SU-DHL-6 (cell line): ENCODE measurements at regions not wholly inside any gene's neighbourhood (a gene's known extent, or its start where the extent isn't known, plus 50 kb on each side); places are given as distances from the start of the nearest gene placed in this dataset.

ENCODE experiments used
- H2AFZ ChIP-seq: fragments of 200-600 bp; sonication (generic); 2 replicates; pipeline ENCODE4 v1.6.1; 2014; ENCODE audit warnings: low read depth, mild to moderate bottlenecking, moderate library complexity, mixed read lengths, antibody characterized with exemption, low read length; ENCODE audit not compliant: severe bottlenecking
- H3F3A ChIP-seq: fragments of 200-600 bp; shearing (Covaris generic); 2 replicates; pipeline ENCODE4 v1.6.0; 2016; ENCODE audit warnings: antibody characterized with exemption, mild to moderate bottlenecking; ENCODE audit not compliant: insufficient read depth
- H3K27ac ChIP-seq: fragments of 200-600 bp; sonication (generic); 2 replicates; pipeline ENCODE4 v1.5.1; 2016; ENCODE audit warnings: low read depth, mild to moderate bottlenecking, low read length, moderate library complexity, mixed read lengths
- H3K27me3 ChIP-seq: fragments of 200-600 bp; sonication (generic), shearing (Covaris generic); 2 replicates; pipeline ENCODE4 v1.6.0; 2014; ENCODE audit warnings: mild to moderate bottlenecking, low read length
- H3K36me3 ChIP-seq: fragments of 200-600 bp; sonication (generic); 2 replicates; pipeline ENCODE4 v1.6.1; 2014; ENCODE audit warnings: mild to moderate bottlenecking, low read length, mixed read lengths
- H3K4me2 ChIP-seq: fragments of 300-600, 200-600 bp; shearing (Covaris generic), sonication (generic); 2 replicates; pipeline ENCODE4 v1.6.0; 2014; ENCODE audit warnings: low read length, low read depth, mild to moderate bottlenecking; ENCODE audit not compliant: poor library complexity, severe bottlenecking
- H3K4me3 ChIP-seq: fragments of 200-600 bp; sonication (generic); 2 replicates; pipeline ENCODE4 v1.5.1; 2014; ENCODE audit warnings: antibody characterized with exemption, low read length, mild to moderate bottlenecking, mixed read lengths; ENCODE audit not compliant: insufficient read depth, poor library complexity, severe bottlenecking
- H3K79me2 ChIP-seq: fragments of 200-600 bp; sonication (generic); 2 replicates; pipeline ENCODE4 v1.6.1; 2014; ENCODE audit warnings: mild to moderate bottlenecking, low read length, moderate library complexity; ENCODE audit not compliant: insufficient read depth
- H3K9ac ChIP-seq: fragments of 200-600 bp; sonication (generic); 2 replicates; pipeline ENCODE4 v1.7.0; 2014; ENCODE audit warnings: mild to moderate bottlenecking, low read length
- H3K9me2 ChIP-seq: fragments of 200-600 bp; sonication (generic); replicated peaks from 2 replicates; pipeline ENCODE4 v1.6.1; 2014; ENCODE audit warnings: low read length; ENCODE audit not compliant: insufficient read depth
- H3K9me3 ChIP-seq: fragments of 200-600 bp; sonication (generic); 2 replicates; pipeline ENCODE4 v1.6.1; 2014; ENCODE audit warnings: low read length, mixed read lengths; ENCODE audit not compliant: insufficient read depth
- H4K20me1 ChIP-seq: fragments of 200-600 bp; sonication (generic); 2 replicates; pipeline ENCODE4 v1.6.1; 2014; ENCODE audit warnings: low read depth, mild to moderate bottlenecking, antibody characterized with exemption, low read length, moderate library complexity, mixed read lengths
- CTCF ChIP-seq: fragments of 200-600 bp; sonication (generic); IDR thresholded peaks from one replicate; pipeline ENCODE4 v1.5.1; 2017; ENCODE audit warnings: antibody characterized with exemption, mild to moderate bottlenecking, low read length, moderate library complexity; ENCODE audit not compliant: insufficient read depth, poor library complexity, severe bottlenecking
- EZH2phosphoT487 ChIP-seq: fragments of 200-600 bp; sonication (generic), shearing (Covaris generic); conservative IDR thresholded peaks from 2 replicates; pipeline ENCODE4 v1.6.1; 2018; ENCODE audit warnings: mild to moderate bottlenecking, antibody characterized with exemption, low read length, moderate library complexity, mixed read lengths

GRCh38 chr4:34363842-34364241, 1880.5 kb downstream of the ARAP2 start:
- H3F3A ChIP-seq, result no peaks in the 10 kb centered on the region
- H3K27ac ChIP-seq, result no peak overlapping the region
- no peaks in the 10 kb centered on the region for H3K9me3 ChIP-seq
- H3K4me2 ChIP-seq, result no peak overlapping the region
- H3K9ac ChIP-seq, result no peak overlapping the region
- H3K36me3 ChIP-seq, result no peaks in the 10 kb centered on the region
- H4K20me1 ChIP-seq, result no peaks in the 10 kb centered on the region
- H3K79me2 ChIP-seq, result no peaks in the 10 kb centered on the region
- H3K27me3 ChIP-seq, result no peaks in the 10 kb centered on the region
- no peaks in the 10 kb centered on the region for H3K9me2 ChIP-seq
- no peak overlapping the region for H3K4me3 ChIP-seq
- H2AFZ ChIP-seq, result no peak overlapping the region
- TF ChIP-seq CTCF (no peak), EZH2phosphoT487 (no peak)

- Histone ChIP-seq H3K4me2 (no peak overlapping the region), H4K20me1 (no peaks in the 10 kb centered on the region), H3K36me3 (no peaks in the 10 kb centered on the region), H3K27ac (no peak overlapping the region), H3K79me2 (no peaks in the 10 kb centered on the region), H3K9me2 (no peaks in the 10 kb centered on the region), H3K27me3 (no peaks in the 10 kb centered on the region), H3K9ac (no peak overlapping the region), H3K9me3 (no peaks in the 10 kb centered on the region), H3F3A (no peaks in the 10 kb centered on the region), H2AFZ (no peak overlapping the region), H3K4me3 (no peak overlapping the region)
- TF ChIP-seq CTCF, result no peak
Measured at GRCh38 chr4:34365946-34366345, 1878.4 kb downstream of the ARAP2 start.

- H3K36me3 ChIP-seq, result no peaks in the 10 kb centered on the region
- no peak for TF ChIP-seq EZH2phosphoT487
- no peak for TF ChIP-seq CTCF
- H3F3A ChIP-seq, result no peaks in the 10 kb centered on the region
Measured at GRCh38 chr4:34371676-34372075, 1872.6 kb downstream of the ARAP2 start.

GRCh38 chr4:34372815-34373214, 1871.5 kb downstream of the ARAP2 start:
- no peaks in the 10 kb centered on the region for H3K27me3 ChIP-seq
- H3K9me3 ChIP-seq, result no peaks in the 10 kb centered on the region
- H3K4me3 ChIP-seq, result no peak overlapping the region
- no peaks in the 10 kb centered on the region for H3F3A ChIP-seq
- H3K4me2 ChIP-seq, result no peak overlapping the region
- no peak overlapping the region for H3K27ac ChIP-seq
- TF ChIP-seq CTCF (no peak), EZH2phosphoT487 (no peak)
- H3K79me2 ChIP-seq, result no peaks in the 10 kb centered on the region
- no peak overlapping the region for H3K9ac ChIP-seq
- H3K36me3 ChIP-seq, result no peaks in the 10 kb centered on the region
- H4K20me1 ChIP-seq, result no peaks in the 10 kb centered on the region
- H2AFZ ChIP-seq, result no peak overlapping the region
- H3K9me2 ChIP-seq, result no peaks in the 10 kb centered on the region

More at GRCh38 chr4:34371676-34372075, 1872.6 kb downstream of the ARAP2 start:
- no peaks in the 10 kb centered on the region for H3K79me2 ChIP-seq
- no peaks in the 10 kb centered on the region for H4K20me1 ChIP-seq
- no peak overlapping the region for H3K27ac ChIP-seq
- no peak overlapping the region for H3K9ac ChIP-seq
- peak overlapping the region; percentile 21 for H2AFZ ChIP-seq
- H3K4me3 ChIP-seq, result no peak overlapping the region
- H3K27me3 ChIP-seq, result no peaks in the 10 kb centered on the region
- H3K9me3 ChIP-seq, result no peaks in the 10 kb centered on the region
- H3K4me2 ChIP-seq, result no peak overlapping the region
- no peaks in the 10 kb centered on the region for H3K9me2 ChIP-seq
